ENCODE measurements at regions not wholly inside any gene's neighbourhood (a gene's known extent, or its start where the extent isn't known, plus 50 kb on each side); places are given as distances from the start of the nearest gene placed in this dataset.

DNA sequence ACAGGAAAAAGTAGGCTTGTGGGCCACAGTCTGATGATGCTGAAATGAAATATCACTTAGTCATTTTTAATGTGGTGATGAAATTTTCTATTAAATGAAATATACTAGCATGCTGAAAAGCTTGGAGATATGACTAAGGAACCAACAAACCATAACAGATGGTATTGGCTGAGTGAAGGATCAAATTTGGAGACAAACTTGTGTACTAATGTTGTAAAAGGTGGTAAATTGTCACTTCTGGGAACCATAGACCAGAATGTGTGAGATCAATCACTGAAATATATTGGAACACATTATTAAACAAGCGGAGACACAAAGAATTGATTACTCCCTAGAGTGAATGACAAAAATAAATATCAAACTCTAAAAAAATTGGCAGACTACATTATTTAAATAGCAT is 232.4 kb downstream of the DOK5 start:
- no peak for DNase-seq (ENCODE audit: low read depth)
- H3K4me3 ChIP-seq (replicated peaks; ENCODE audit: low read depth, low read length) = no peak overlapping the region
- TF ChIP-seq, protein P1, sequence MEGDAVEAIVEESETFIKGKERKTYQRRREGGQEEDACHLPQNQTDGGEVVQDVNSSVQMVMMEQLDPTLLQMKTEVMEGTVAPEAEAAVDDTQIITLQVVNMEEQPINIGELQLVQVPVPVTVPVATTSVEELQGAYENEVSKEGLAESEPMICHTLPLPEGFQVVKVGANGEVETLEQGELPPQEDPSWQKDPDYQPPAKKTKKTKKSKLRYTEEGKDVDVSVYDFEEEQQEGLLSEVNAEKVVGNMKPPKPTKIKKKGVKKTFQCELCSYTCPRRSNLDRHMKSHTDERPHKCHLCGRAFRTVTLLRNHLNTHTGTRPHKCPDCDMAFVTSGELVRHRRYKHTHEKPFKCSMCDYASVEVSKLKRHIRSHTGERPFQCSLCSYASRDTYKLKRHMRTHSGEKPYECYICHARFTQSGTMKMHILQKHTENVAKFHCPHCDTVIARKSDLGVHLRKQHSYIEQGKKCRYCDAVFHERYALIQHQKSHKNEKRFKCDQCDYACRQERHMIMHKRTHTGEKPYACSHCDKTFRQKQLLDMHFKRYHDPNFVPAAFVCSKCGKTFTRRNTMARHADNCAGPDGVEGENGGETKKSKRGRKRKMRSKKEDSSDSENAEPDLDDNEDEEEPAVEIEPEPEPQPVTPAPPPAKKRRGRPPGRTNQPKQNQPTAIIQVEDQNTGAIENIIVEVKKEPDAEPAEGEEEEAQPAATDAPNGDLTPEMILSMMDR (IDR thresholded peaks at IDR 0.05; ENCODE audit: low read length, missing control alignments) = no peak

DNA sequence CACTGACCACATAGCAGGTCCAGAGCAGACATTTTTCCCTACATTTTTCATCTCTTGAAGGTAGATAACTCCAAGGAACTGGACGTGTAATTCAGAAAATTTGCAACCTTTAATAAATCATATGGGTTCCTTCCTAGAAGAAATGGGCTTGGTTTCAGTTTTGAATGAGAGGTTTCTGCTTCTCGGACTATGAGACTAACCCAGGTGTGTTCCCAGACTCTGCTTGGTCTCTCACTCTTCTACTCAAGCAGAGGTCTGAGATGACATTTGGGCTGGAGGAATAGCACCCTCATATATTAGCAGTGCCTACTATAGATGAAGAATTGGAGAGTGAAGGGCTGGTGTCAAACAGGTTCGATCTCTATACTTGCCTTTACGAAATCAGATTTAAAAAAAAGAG is 231.2 kb downstream of the DOK5 start:
- TF ChIP-seq, protein P1 (IDR thresholded peaks at IDR 0.05; ENCODE audit: low read length, missing control alignments) = no peak
- DNase-seq (ENCODE audit: low read depth) = no peak
- H3K4me3 ChIP-seq (replicated peaks; ENCODE audit: low read depth, low read length) = no peak overlapping the region

DNA sequence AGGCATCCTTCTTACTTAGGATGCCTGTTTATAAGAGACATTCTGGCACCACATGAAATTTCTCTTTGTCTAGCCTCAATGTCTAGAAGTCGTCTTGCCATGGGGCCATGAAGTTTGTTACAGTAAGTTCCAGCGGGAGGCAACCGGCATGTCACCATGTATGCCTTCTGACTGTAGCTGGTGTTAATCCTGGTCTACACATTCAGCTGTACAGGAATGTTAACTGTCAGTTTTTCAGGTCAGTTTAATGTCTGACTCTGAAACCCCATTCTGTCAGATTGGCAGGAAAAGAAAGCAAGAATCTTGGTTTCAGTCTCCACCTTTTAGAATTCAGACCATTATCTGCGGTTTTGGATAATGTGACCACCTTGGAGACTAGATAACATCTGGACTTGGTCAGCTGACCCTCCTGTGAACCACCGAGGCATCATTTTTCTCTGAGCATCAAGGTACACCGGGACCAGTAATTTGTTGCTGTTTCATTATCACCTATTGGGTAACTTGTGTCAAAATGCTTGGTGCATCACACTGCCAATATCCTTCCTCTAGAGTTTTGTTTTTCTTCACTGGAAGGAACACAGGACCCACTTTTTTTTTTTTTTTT is 228.7 kb downstream of the DOK5 start:
- H3K4me3 ChIP-seq (replicated peaks; ENCODE audit: low read depth, low read length) = no peak overlapping the region
- TF ChIP-seq, protein P1 (IDR thresholded peaks at IDR 0.05; ENCODE audit: low read length, missing control alignments) = no peak
- DNase-seq (ENCODE audit: low read depth) = no peak
